ENCODE measurements at regions not wholly inside any gene's neighbourhood (a gene's known extent, or its start where the extent isn't known, plus 50 kb on each side); places are given as distances from the start of the nearest gene placed in this dataset.
A peak's percentile ranks its signal among the peaks of the same experiment; 100 is the strongest.

- TF ChIP-seq CTCF (IDR thresholded peaks at IDR 0.05 in 2 of 3, conservative IDR thresholded peaks at IDR 0.05 in 1 of 3; ENCODE audit: borderline replicate concordance in 1 of 3, insufficient read depth in 1 of 3, low read depth in 2 of 3, low read length in 2 of 3) (no peak), EZH2 (IDR thresholded peaks at IDR 0.05) (no peak), EZH2phosphoT487 (IDR thresholded peaks at IDR 0.05; ENCODE audit: borderline replicate concordance) (no peak), MAX (IDR thresholded peaks at IDR 0.05) (no peak)
Observed at GRCh38 chr13:97120976-97121375, 101.2 kb upstream of the MBNL2 start (continued).

- H3K9ac ChIP-seq (ENCODE audit: low read length): peak overlapping the region; percentile 30; the same call in 1 of the 2 replicates
- TF ChIP-seq CEBPB (IDR thresholded peaks at IDR 0.05; ENCODE audit: low read depth) (no peak), YY1 (IDR thresholded peaks at IDR 0.05; ENCODE audit: extremely low read depth, insufficient replicate concordance, low read depth, low read length) (no peak), EGR1 (IDR thresholded peaks at IDR 0.05; ENCODE audit: low read depth) (no peak), EZH2 (IDR thresholded peaks at IDR 0.05) (no peak), TCF7L2 (IDR thresholded peaks at IDR 0.05; ENCODE audit: borderline replicate concordance, extremely low read depth, insufficient read depth, insufficient read length) (no peak), POLR2A (IDR thresholded peaks at IDR 0.05; ENCODE audit: borderline replicate concordance, extremely low read depth, insufficient read depth, insufficient read length) (no peak), POLR2AphosphoS5 (IDR thresholded peaks at IDR 0.05; ENCODE audit: low read depth, low read length) (no peak), REST (IDR thresholded peaks at IDR 0.05; ENCODE audit: low read depth) (no peak), MAX (IDR thresholded peaks at IDR 0.05) (no peak), ATF3 (IDR thresholded peaks at IDR 0.05) (no peak), ZFX (IDR thresholded peaks at IDR 0.05) (no peak), FOSL1 (IDR thresholded peaks at IDR 0.05; ENCODE audit: low read depth) (no peak), EZH2phosphoT487 (IDR thresholded peaks at IDR 0.05; ENCODE audit: borderline replicate concordance) (no peak), JUND (IDR thresholded peaks at IDR 0.05) (no peak), ELF1 (IDR thresholded peaks at IDR 0.05; ENCODE audit: borderline replicate concordance, low read depth) (no peak), SIN3A (IDR thresholded peaks at IDR 0.05; ENCODE audit: low read depth) (no peak), CBX3 (IDR thresholded peaks at IDR 0.05; ENCODE audit: low read depth) (no peak), SRF (IDR thresholded peaks at IDR 0.05; ENCODE audit: low read depth) (no peak)
Observed at GRCh38 chr13:97121894-97122293, 100.2 kb upstream of the MBNL2 start.

More at GRCh38 chr13:97121894-97122293, 100.2 kb upstream of the MBNL2 start:
- no peaks in the 10 kb centered on the region for H3K27me3 ChIP-seq (ENCODE audit: insufficient read depth, low read length)
- intact Hi-C loops (cut with micrococcal nuclease): no loop called here
- no peaks in the 10 kb centered on the region for H3K79me2 ChIP-seq (ENCODE audit: insufficient read depth, low read length)
- ATAC-seq (no peak), DNase-seq (ENCODE audit: low read depth, low spot score) (no peak)
- H3K27ac ChIP-seq (ENCODE audit: low read depth, low read length): peak overlapping the region; percentile 44; the same call in 1 of the 2 replicates
- H4K20me1 ChIP-seq (ENCODE audit: insufficient read depth): no peaks in the 10 kb centered on the region
- H3K4me3 ChIP-seq (replicated peaks in 1 of 2; ENCODE audit: low read depth in 1 of 2, low read length in 2 of 2): no peak overlapping the region
- H3K4me1 ChIP-seq (ENCODE audit: control insufficient read depth in 1 of 2, insufficient read depth in 2 of 2, low read length in 2 of 2): peaks cover 54 to 69% of the 10 kb centered on the region in 2 experiments
- no peaks in the 10 kb centered on the region for H3K9me2 ChIP-seq (ENCODE audit: insufficient read depth)
- no TSS peak for BruUV-seq (replicated peaks)
- no peaks in the 10 kb centered on the region for H3K9me3 ChIP-seq (ENCODE audit: control insufficient read depth in 1 of 2, insufficient read depth in 1 of 2, low read depth in 1 of 2, low read length in 2 of 2)
- no peaks in the 10 kb centered on the region for H3K36me3 ChIP-seq (ENCODE audit: control insufficient read depth in 1 of 2, insufficient read depth in 2 of 2, low read length in 2 of 2)
- RAD21 ChIA-PET (ENCODE audit: low non-redundant PET in 1 of 2, low total read pairs in 2 of 2, uncharacterized antibody in 2 of 2, unreplicated experiment in 2 of 2): no interaction called here
- peak overlapping the region; percentile 58 for H2AFZ ChIP-seq (ENCODE audit: low read depth, low read length, poor library complexity, severe bottlenecking)
- peak overlapping the region; percentile 67 for H3K4me2 ChIP-seq (ENCODE audit: low read length)
- POLR2A ChIA-PET: no interaction called here
- CTCF ChIA-PET: no interaction called here
